GDM1 (cell line): ENCODE measurements at regions not wholly inside any gene's neighbourhood (a gene's known extent, or its start where the extent isn't known, plus 50 kb on each side); places are given as distances from the start of the nearest gene placed in this dataset.

Experiments
- DNase-seq: peaks from one replicate; lab custom pipeline; 2025; lab: John Stamatoyannopoulos, UW

GRCh38 chr9:20291201-20291600 is 331.1 kb downstream of the MLLT3 start:
- DNase-seq, result no peak

GRCh38 chr9:20290257-20290656 is 332.0 kb downstream of the MLLT3 start:
- DNase-seq, result no peak

- no peak for DNase-seq
Observed at GRCh38 chr9:20289423-20290010, 332.8 kb downstream of the MLLT3 start.

- no peak for DNase-seq
Observed at GRCh38 chr9:20286969-20287368, 335.3 kb downstream of the MLLT3 start.

GRCh38 chr9:20286154-20286700 is 336.1 kb downstream of the MLLT3 start:
- no peak for DNase-seq

- DNase-seq, result no peak
Observed at GRCh38 chr9:20284601-20285289, 337.6 kb downstream of the MLLT3 start.

GRCh38 chr9:20280330-20280729 is 342.0 kb downstream of the MLLT3 start:
- DNase-seq, result no peak

- no peak for DNase-seq
Observed at GRCh38 chr9:20276762-20277161, 345.5 kb downstream of the MLLT3 start.

GRCh38 chr9:20271723-20272122 is 350.6 kb downstream of the MLLT3 start:
- DNase-seq, result no peak

GRCh38 chr9:20271096-20271495 is 351.2 kb downstream of the MLLT3 start:
- DNase-seq, result no peak

- no peak for DNase-seq
Observed at GRCh38 chr9:20270161-20270560, 352.1 kb downstream of the MLLT3 start.

- DNase-seq, result no peak
Observed at GRCh38 chr9:20269620-20270019, 352.7 kb downstream of the MLLT3 start.

GRCh38 chr9:20264896-20265295 is 357.4 kb downstream of the MLLT3 start:
- no peak for DNase-seq

- DNase-seq, result no peak
Observed at GRCh38 chr9:20262611-20263010, 359.7 kb downstream of the MLLT3 start.

- DNase-seq, result no peak
Observed at GRCh38 chr9:20256284-20256948, 365.9 kb downstream of the MLLT3 start.

GRCh38 chr9:20255052-20255451 is 367.2 kb downstream of the MLLT3 start:
- DNase-seq, result no peak

GRCh38 chr9:20253635-20254034 is 368.7 kb downstream of the MLLT3 start:
- no peak for DNase-seq

GRCh38 chr9:20252778-20253177 is 369.5 kb downstream of the MLLT3 start:
- no peak for DNase-seq

- no peak for DNase-seq
Observed at GRCh38 chr9:20250791-20251190, 371.5 kb downstream of the MLLT3 start.

- no peak for DNase-seq
Observed at GRCh38 chr9:20244271-20244670, 378.0 kb downstream of the MLLT3 start.

GRCh38 chr9:20243841-20244240 is 378.5 kb downstream of the MLLT3 start:
- DNase-seq, result no peak

GRCh38 chr9:20242510-20243189 is 379.6 kb downstream of the MLLT3 start:
- DNase-seq, result no peak

- DNase-seq, result no peak
Observed at GRCh38 chr9:20240498-20240897, 381.8 kb downstream of the MLLT3 start.
